ENCODE measurements at regions not wholly inside any gene's neighbourhood (a gene's known extent, or its start where the extent isn't known, plus 50 kb on each side); places are given as distances from the start of the nearest gene placed in this dataset.
A peak's percentile ranks its signal among the peaks of the same experiment; 100 is the strongest.

GRCh38 chr2:43049836-43050801 is 176.3 kb downstream of the ZFP36L2 start:
- Histone ChIP-seq H3K27me3 (no peaks in the 10 kb centered on the region), H3K4me3 (no peak overlapping the region), H3K27ac (no peak overlapping the region), H3K36me3 (no peaks in the 10 kb centered on the region), H3K9me3 (no peaks in the 10 kb centered on the region), H3K4me1 (peaks cover 4 to 23% of the 10 kb centered on the region in 2 donors)
- intact Hi-C loops (cut with DNase I): no loop called here
- no peak for TF ChIP-seq CTCF (IDR thresholded peaks at IDR 0.05)
- DNase-seq (ENCODE audit: low spot score in 2 of 2): no peak

DNA sequence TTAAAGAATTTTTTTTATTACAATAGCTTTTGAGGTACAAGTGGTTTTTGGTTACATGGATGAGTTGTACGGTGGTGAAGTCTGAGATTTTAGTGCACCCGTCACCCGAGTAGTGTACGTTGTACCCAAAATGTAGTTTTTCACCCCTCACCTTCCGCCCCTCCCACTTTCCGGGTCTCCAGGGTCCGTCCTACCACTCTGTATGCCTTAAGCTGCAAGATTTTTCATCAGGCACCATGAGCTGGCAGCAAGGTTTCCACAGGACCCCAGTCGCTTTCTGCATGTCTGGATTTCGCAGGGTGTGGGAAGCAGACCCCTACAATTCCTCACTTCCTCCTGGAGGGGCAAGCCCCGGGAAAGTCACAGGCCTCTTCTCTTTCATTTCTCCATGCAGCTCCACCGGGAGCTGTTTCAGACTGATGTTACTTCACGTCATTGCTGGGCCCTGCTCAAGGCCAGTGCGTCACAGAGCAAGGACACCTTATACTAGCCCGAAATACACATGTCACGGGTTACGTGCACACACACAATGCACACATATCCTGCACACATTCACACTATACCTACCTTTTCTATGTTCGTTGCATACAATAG is 179.1 kb downstream of the ZFP36L2 start:
- Histone ChIP-seq H3K4me1 (peaks cover 4 to 28% of the 10 kb centered on the region in 2 donors), H3K36me3 (no peaks in the 10 kb centered on the region), H3K27ac (peak overlapping the region; percentile 81 to 87), H3K9me3 (no peaks in the 10 kb centered on the region), H3K4me3 (no peak overlapping the region), H3K27me3 (no peaks in the 10 kb centered on the region)
- no peak for DNase-seq (ENCODE audit: low spot score in 2 of 2)
- TF ChIP-seq CTCF (IDR thresholded peaks at IDR 0.05): no peak
- intact Hi-C loops (cut with DNase I): loop anchor here (2.0 kb wide), 1 partner anchor 28 kb away; no protein-coding TSS in a partner anchor

DNA sequence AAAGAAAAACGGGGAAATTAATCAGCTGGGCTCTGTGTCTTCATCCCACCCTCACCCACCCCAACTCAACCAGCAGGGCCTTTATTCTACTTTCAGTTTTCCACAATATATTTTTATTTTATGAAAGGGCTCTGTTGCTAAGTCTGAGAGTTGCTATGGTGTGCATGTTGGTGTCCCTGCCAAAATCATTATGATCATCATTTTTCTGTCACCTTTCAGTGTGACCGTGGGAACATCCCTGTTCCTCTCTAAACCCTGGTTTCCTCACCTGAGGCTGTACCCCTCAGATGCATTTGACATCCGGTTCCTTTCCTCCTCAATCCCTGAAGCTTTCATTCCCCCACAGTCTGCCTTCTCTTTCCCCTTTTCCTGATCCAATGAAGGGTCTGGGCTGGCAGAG is 180.5 kb downstream of the ZFP36L2 start:
- H3K4me3 ChIP-seq: no peak overlapping the region

DNA sequence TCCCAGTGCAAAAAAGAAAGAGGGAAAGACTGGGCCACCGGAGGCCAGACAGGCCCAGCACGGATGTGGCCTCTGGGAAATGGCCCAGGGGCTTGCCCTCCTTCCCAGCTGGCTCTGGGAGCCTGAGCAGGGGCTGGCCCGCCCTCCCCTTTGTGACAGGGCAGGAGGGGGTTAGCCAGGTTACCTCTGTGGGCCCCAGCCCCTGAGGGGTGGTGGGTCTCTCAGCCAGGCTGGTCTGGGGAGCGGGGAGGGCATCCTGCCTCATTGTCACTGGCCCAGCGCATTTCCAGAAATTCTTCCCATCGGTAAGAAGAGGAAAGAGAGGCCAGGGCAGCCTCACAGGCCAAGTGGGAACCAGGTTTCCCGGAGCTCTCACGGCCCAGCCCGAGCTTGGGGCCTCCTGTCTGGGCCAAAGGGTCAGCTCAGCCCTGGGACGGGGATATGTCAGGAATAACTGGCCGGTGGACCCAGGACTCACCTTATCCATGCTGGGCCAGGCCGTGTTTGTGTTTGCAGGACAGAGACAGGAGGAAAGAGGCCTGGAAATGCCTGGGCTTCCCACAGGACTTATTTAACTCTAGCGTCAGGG is 182.2 kb downstream of the ZFP36L2 start:
- Histone ChIP-seq H3K27me3 (no peaks in the 10 kb centered on the region), H3K4me1 (peaks cover 9 to 34% of the 10 kb centered on the region in 2 donors), H3K4me3 (no peak overlapping the region), H3K36me3 (no peaks in the 10 kb centered on the region), H3K27ac (peak overlapping the region; percentile 63 to 74), H3K9me3 (no peaks in the 10 kb centered on the region)
- intact Hi-C loops (cut with DNase I): loop anchor here (5.0 kb wide), 1 partner anchor 183 kb away; the partner anchor contains the start of gene ZFP36L2
- DNase-seq (ENCODE audit: low spot score in 2 of 2): no peak
- TF ChIP-seq CTCF (IDR thresholded peaks at IDR 0.05): no peak

More for the DNA sequence above, 180.5 kb downstream of the ZFP36L2 start:
- no peaks in the 10 kb centered on the region for H3K27me3 ChIP-seq
- H3K4me1 ChIP-seq: peaks cover 9 to 34% of the 10 kb centered on the region in 2 donors
- intact Hi-C loops (cut with DNase I): loop anchor here (2.0 kb wide), 1 partner anchor 29 kb away; no protein-coding TSS in a partner anchor
- DNase-seq (ENCODE audit: low spot score in 2 of 2): no peak
- TF ChIP-seq CTCF (IDR thresholded peaks at IDR 0.05): no peak
- no peaks in the 10 kb centered on the region for H3K9me3 ChIP-seq
- H3K36me3 ChIP-seq: no peaks in the 10 kb centered on the region
- peak overlapping the region; percentile 81 to 87 for H3K27ac ChIP-seq

DNA sequence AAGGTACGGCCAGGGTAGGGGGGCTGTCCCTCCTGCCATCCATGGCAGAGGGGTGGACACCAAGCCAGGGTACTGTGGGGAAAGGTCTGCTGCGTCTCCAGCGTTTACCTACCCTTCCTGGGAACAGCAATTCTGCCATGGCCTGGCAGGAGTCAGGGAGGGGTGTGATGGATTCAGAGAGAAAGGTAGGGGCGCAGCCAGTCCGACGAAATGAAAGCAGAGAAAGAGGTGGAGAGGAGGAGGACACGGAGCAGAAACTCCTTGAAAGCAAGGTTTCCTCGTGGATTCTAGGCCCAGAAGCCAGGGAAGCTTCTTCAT is 182.9 kb downstream of the ZFP36L2 start:
- Histone ChIP-seq H3K4me3 (no peak overlapping the region), H3K27ac (peak overlapping the region; percentile 63 to 74), H3K4me1 (peaks cover 9 to 34% of the 10 kb centered on the region in 2 donors), H3K9me3 (no peaks in the 10 kb centered on the region), H3K27me3 (no peaks in the 10 kb centered on the region), H3K36me3 (no peaks in the 10 kb centered on the region)
- TF ChIP-seq CTCF (IDR thresholded peaks at IDR 0.05): no peak
- intact Hi-C loops (cut with DNase I): loop anchor here (5.0 kb wide), 1 partner anchor 184 kb away; the partner anchor contains the start of gene ZFP36L2
- DNase-seq (ENCODE audit: low spot score in 2 of 2): no peak

Data from ascending aorta (tissue), 2 donors.